NCI-H1694 (cell line): ENCODE measurements at regions not wholly inside any gene's neighbourhood (a gene's known extent, or its start where the extent isn't known, plus 50 kb on each side); places are given as distances from the start of the nearest gene placed in this dataset.

Experiments
- DNase-seq: peaks from one replicate; lab custom pipeline; 2025; lab: John Stamatoyannopoulos, UW

- DNase-seq, result no peak
Observed at GRCh38 chr5:39880985-39881384, 456.2 kb upstream of the DAB2 start.

DNA sequence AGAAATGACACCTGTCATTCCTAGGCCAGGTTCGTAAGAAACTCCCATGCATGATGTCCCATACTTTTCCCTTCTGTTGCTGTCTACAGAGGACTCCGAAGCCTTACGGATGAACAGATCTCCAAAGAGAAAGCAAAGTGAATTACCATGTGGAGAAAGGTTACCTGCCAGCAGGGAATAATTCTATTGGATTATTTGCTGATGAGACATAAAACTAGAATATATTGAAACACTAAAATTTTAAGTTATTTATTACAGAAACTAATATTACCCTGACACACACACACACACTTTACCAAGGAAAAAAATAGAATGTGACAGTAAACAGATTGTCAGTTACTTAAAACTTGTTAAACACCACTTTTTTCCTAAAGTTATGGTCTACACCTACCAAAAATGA, 452.7 kb upstream of the DAB2 start:
- DNase-seq, result no peak

- no peak for DNase-seq
Observed at GRCh38 chr5:39876146-39876545, 451.4 kb upstream of the DAB2 start.

DNA sequence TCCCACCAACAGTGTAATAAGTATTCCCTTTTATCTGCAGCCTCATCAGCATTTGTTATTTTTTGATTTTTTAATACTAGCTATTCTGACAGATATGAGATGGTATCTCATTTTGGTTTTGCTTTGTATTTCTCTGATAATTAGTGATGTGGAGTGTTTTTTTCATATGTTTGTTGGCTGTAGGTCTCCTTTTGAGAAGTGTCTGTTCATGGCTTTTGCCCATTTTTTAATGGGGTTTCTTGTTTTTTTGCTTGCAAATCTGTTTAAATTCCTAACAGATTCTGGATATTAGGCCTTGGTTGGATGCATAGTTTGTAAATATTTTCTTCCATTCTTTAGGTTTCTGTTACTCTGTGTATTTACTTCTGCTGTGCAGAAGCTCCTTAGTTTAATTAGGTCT, 445.4 kb upstream of the DAB2 start:
- no peak for DNase-seq

DNA sequence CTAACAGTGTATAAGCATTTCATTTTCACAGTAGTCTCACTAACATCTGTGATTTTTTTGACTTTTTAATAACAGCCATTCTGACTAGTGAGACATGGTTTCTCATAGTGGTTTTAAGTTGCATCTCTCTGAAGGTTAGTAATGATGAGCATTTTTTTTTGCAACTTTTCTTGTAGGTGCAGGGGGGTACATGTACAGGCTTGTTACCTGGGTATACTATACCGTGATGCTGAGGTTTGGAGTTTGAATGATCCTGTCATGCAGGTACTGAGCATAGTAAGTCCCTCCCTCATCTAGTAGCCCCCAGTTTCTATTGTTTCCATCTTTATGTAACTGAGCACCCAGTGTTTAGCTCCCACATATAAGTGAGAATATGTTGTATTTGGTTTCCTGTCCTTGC, 444.6 kb upstream of the DAB2 start:
- no peak for DNase-seq

- no peak for DNase-seq
Observed at GRCh38 chr5:39867923-39868322, 443.1 kb upstream of the DAB2 start.

DNA sequence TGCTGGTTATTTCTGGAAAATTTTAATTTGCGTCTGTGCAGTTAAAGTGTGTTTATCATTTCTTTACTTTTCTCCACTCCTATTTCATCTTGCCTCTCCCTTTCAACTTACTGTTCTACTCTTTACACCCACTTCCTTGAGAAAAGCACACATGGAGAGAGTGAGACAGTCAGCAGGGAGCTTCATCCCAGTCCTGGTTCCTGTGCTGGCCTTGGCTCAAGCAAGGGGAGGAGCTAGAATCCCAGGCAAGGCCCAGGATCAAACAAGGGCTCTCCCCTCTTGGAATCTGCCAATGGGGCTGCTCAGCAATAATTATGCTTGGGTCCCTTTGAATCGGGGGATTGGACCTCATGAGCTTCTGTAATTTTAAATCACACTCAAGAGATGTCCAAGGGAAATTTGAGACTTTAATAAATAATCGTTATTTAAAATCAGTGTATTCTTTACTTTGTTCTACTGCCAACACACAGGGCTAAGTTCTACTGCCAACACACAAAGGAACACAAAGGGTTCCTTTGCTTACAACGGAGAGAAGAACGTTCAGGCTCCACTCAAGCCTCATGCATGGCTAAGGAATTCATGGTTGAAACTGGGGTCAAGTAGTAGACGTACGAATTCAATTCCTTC, 439.3 kb upstream of the DAB2 start:
- DNase-seq, result no peak

DNA sequence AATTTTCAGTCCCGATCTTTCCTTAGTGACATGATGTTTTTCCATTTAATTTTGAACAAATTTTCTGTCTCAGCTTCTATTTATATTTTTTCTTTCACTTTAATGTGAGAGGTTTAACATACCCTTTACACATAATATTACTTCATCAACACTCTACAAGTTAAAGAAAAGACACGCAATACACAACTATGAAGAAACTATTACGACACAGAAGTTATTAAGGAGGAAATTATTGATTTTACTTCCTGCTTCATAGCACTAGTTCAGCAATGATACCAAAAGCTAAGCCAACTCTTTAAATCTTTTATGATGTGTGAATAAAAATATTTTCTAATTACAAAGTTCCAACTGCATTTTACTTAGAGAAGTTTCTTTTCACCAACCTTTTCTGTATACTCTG, 432.3 kb upstream of the DAB2 start:
- DNase-seq, result no peak

DNA sequence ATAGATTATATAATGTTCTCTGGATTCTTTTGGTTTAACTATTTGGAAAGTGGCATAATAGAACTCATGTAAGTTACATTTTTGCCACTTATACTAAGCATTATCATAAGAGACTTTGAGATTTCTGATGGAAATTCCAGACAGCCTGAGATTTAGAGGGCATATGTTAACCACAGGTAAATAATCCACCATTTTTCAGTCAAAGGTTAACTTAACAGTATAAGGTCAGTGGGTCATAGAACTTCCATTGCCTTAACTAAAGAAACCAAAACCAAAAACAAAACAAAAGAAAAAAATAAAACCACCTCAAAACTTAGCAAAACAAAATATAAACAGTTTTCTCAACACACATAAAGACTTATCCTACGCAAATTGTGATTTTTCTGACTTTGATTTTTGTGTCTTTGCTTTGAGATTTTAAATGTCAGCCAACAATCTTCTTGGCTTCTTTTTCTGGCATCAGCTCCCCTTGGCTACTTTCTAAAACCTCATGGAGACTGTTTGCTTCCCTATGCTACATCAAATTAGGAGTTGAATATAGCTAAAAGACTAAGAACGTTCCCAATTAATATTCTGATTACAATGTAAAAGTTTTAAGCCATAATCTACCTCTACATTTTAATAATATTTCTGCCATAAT, 430.1 kb upstream of the DAB2 start:
- no peak for DNase-seq

- DNase-seq, result no peak
Observed at GRCh38 chr5:39850291-39850690, 425.5 kb upstream of the DAB2 start.

- DNase-seq, result no peak
Observed at GRCh38 chr5:39846144-39846543, 421.4 kb upstream of the DAB2 start.

DNA sequence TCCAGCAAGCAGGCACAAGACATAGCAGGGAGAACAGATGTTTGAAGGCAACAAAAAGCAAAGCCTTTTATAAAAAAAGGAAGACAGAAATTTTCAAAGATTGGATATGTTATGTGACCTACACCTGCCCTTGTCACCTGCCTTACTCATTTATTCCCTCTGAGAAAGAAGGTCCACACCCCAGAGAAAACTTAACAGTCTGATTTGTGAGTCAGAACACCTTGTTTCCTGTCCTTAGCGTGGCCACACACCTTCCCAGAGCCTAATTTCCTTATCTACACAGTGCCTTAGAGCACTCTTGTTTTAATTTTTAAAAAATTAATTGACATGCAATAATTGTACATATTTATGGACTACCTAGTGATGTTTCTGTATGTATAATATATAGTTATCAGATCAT, 419.0 kb upstream of the DAB2 start:
- DNase-seq, result no peak

DNA sequence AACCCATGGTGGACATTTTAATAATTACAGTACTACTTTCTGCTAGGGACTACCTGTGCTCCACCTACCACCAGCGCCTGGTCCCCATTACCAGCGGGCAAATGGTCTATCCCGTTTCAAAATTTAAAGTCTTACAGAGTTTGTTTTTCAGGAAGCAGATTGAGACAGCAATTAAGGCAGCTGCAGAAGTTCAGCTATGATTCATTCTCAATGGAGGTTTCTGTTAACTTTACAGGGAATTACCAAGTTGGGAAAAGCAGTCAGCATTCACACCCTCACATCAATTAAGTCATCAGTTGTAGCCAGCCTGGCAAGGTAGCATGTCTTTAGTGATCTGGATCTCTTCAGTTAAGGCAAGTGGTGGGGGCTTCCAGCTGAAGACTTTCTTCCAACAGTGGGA, 410.6 kb upstream of the DAB2 start:
- DNase-seq, result no peak

- DNase-seq, result no peak
Observed at GRCh38 chr5:39829441-39829840, 404.7 kb upstream of the DAB2 start.

DNA sequence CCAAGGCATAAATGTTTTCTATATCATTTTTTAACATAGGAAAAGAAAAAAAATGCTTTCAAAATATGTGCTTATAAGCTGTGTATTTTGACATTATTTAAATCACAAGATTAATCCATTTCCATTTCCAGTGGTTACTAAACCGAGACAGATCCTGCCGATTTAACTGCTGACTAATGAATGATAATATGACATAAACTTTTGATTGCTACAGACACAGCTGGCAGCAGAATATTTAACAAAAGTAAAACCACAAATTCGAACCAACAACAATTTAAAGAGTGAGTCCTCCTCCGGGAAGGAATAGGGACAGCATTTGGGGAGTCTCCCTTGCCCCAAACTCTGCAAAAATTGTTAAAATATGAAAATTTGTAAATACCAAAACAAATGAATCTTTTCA, 401.3 kb upstream of the DAB2 start:
- no peak for DNase-seq

DNA sequence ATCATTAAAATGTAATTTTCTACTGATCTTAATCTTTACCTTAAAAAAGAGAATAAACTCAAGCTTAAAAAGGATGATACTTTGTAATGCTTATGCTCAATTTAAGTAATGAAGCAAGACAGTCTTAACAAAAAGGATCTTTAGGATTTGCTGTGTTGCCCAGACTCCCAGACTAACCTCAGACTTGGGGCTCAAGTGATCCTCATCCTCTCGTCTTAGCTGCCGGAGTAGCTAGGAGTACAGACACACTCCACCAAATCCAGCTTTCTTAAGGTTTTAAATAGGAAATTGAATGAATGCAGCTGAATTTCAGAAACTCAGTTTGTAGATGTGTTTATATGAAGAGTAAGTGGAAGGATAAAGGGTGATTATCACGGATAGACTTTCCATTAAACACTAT, 400.5 kb upstream of the DAB2 start:
- no peak for DNase-seq

GRCh38 chr5:39822020-39822419, 397.2 kb upstream of the DAB2 start:
- DNase-seq, result no peak

DNA sequence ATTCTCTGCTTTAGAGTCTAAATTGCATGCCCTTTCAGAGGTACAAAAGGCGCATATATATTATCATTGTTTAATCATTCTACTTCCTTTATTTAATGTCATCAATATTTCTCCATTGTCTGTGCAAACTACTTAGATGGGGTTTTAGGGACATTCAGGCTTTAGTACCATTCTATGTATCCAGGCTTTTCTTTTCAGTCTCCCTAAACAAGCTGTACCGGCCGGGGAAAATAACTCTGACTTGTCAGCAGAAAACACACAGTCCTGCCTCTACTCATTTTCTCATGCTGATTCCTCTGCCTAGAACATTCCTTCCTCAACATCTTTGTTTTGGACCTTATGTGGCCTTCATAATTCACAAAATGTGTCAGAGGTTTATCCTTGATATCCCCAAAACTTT, 392.1 kb upstream of the DAB2 start:
- DNase-seq, result no peak

DNA sequence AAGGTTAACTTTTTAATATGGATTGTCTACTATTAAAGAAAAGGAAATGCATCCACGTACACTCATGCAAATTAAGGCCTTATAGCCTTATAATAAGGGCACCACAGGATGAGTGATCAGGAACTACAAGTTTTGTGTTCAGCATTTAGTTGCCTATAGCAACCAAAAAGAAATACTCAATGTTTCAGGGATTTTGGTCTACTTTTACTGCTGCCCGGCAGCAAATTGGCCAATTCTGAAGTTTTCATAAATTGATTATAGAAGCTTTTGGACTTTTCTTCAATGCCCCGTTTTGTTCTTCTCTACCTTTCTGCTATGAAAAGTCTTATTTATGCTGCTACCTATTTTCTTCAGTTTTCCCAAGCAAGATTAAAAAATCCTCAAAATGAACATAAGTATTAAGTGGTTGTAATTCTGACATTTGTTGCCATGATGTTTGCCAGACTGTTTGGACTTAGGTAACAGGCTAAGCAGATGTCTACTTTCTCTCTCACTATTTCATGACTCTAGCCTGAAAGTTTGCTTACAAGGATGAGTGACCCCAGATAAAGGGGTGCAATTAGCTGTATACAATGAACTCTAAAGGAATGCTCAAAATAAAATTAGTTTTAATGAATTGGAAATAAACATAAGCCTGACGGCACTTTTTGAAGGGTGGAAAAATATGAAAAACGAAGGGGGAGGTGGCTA, 391.5 kb upstream of the DAB2 start:
- DNase-seq, result no peak

GRCh38 chr5:39815711-39816110, 390.9 kb upstream of the DAB2 start:
- no peak for DNase-seq

- no peak for DNase-seq
Observed at GRCh38 chr5:39811381-39811780, 386.6 kb upstream of the DAB2 start.

DNA sequence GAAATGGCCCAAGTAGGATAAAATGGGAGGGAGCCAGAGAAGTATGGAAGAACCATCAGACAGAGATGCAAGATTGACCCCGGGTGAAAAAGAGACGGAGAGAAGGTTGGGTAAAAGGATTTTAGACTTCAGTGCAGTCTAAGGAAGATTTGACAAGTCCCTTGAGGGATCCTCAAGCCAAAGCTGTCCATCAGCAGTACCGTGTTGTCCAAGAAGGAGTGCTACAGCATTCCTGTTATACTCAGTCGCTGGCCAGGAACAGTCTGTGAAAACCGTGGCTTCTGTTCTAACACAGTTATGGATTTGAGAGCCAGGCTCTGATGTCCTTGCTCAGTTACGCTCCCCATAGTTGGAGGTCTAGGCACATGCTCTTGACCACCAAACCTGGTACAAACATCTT, 383.9 kb upstream of the DAB2 start:
- DNase-seq, result no peak

DNA sequence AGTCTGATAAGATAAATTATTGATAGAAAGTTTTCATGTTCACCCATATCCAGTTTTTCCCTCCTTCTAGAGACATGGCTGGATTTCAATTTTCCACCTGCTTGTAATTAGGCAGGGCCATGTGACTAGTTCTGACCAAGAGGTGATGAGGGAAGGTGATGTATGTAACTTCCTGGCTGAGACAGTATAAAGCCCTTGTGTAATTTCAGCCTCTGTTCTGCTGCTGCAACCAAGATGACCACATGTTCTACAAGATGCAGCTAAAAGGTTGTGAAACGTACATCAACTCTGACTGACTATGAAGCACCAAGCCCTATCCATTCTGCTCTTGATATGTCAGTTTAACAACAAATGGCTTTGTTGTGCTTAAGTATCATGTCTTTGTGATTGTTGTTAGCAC, 376.5 kb upstream of the DAB2 start:
- no peak for DNase-seq
